Liver (tissue), 3 donors: ENCODE measurements at regions not wholly inside any gene's neighbourhood (a gene's known extent, or its start where the extent isn't known, plus 50 kb on each side); places are given as distances from the start of the nearest gene placed in this dataset.

Experiments
- ATF3 ChIP-seq: IDR thresholded peaks from 2 replicates; pipeline ENCODE4 v1.6.1; 2016; ENCODE audit warnings: antibody characterized with exemption
- CTCF ChIP-seq: fragments of 150-350 bp; IDR thresholded peaks from 2 replicates; pipeline ENCODE4 v1.5.1; 2017; ENCODE audit warnings: improper control_type of control experiment, low read depth, low read length; ENCODE audit not compliant: missing input control
- EGR1 ChIP-seq, 2 donors: IDR thresholded peaks; 2 replicates each; pipeline ENCODE4 v1.6.1; 2016 to 2018; ENCODE audit warnings: antibody characterized with exemption in 2 of 2, low read depth in 2 of 2
- FOXA1 ChIP-seq: IDR thresholded peaks from 2 replicates; pipeline ENCODE4 v1.6.1; 2016; ENCODE audit warnings: antibody characterized with exemption
- GABPA ChIP-seq, 2 donors: IDR thresholded peaks in 1 of 2; conservative IDR thresholded peaks in 1 of 2; 2 replicates each; pipeline ENCODE4 v1.6.1; 2016; ENCODE audit warnings: antibody characterized with exemption in 2 of 2, mild to moderate bottlenecking in 1 of 2, moderate library complexity in 1 of 2
- JUND ChIP-seq, 2 donors: IDR thresholded peaks; 2 replicates each; pipeline ENCODE4 v1.6.1; 2016; ENCODE audit warnings: antibody characterized with exemption in 2 of 2
- MAX ChIP-seq: IDR thresholded peaks from 2 replicates; pipeline ENCODE4 v1.6.1; 2016; ENCODE audit warnings: antibody characterized with exemption
- RAD21 ChIP-seq, 2 donors: IDR thresholded peaks; 2 replicates each; pipeline ENCODE4 v1.6.1; 2016; ENCODE audit warnings: antibody characterized with exemption in 2 of 2, mild to moderate bottlenecking in 2 of 2
- REST ChIP-seq: IDR thresholded peaks from 2 replicates; pipeline ENCODE4 v1.6.1; 2016; ENCODE audit warnings: antibody characterized with exemption, mild to moderate bottlenecking
- RXRA ChIP-seq, 2 donors: IDR thresholded peaks; 2 replicates each; pipeline ENCODE4 v1.6.1; 2017 to 2018; ENCODE audit warnings: antibody characterized with exemption in 2 of 2, mild to moderate bottlenecking in 1 of 2
- SP1 ChIP-seq: IDR thresholded peaks from 2 replicates; pipeline ENCODE4 v1.6.1; 2018; ENCODE audit warnings: antibody characterized with exemption, mild to moderate bottlenecking
- TAF1 ChIP-seq: conservative IDR thresholded peaks from 2 replicates; pipeline ENCODE4 v1.6.1; 2016; ENCODE audit warnings: antibody characterized with exemption, mild to moderate bottlenecking
- YY1 ChIP-seq: IDR thresholded peaks from 2 replicates; pipeline ENCODE4 v1.6.1; 2016; ENCODE audit warnings: antibody characterized with exemption, mild to moderate bottlenecking
- ZBTB33 ChIP-seq: IDR thresholded peaks from 2 replicates; pipeline ENCODE4 v1.6.1; 2016; ENCODE audit warnings: antibody characterized with exemption
- donor health status: healthy.
- donor health status: healthy.

GRCh38 chr11:10979529-10979928 is 121.7 kb upstream of the ZBED5 start:
- TF ChIP-seq CTCF (no peak), ZBTB33 (no peak), ATF3 (no peak), GABPA (IDR thresholded peaks at IDR 0.05 in 1 of 2, conservative IDR thresholded peaks at IDR 0.05 in 1 of 2) (no peak), RAD21 (IDR thresholded peaks at IDR 0.05) (no peak), EGR1 (IDR thresholded peaks at IDR 0.05; ENCODE audit: low read depth in 2 of 2) (no peak), YY1 (no peak), TAF1 (no peak), REST (no peak), SP1 (no peak), RXRA (IDR thresholded peaks at IDR 0.05) (no peak), MAX (no peak), JUND (IDR thresholded peaks at IDR 0.05) (no peak), FOXA1 (no peak)
